ENCODE measurements at regions not wholly inside any gene's neighbourhood (a gene's known extent, or its start where the extent isn't known, plus 50 kb on each side); places are given as distances from the start of the nearest gene placed in this dataset.
"Not testable (repeated sequence)": the region's sequence is repeated elsewhere in the genome, so short reads cannot be mapped to it uniquely, and the experiment has no call there.

- DNase-seq (no peak), ATAC-seq (no peak)
- H3K27me3 ChIP-seq: no peaks in the 10 kb centered on the region
- H3K27ac ChIP-seq: no peak overlapping the region
- intact Hi-C loops (cut with DNase I; ENCODE audit: low total_unique reads) (no loop called here), in situ Hi-C loops (cut with MboI; ENCODE audit: low sequenced_read_pairs in 4 of 4) (no loop called here)
- no peaks in the 10 kb centered on the region for H3K4me1 ChIP-seq
- TF ChIP-seq CTCF (IDR thresholded peaks at IDR 0.05 in 4 of 5, conservative IDR thresholded peaks at IDR 0.05 in 1 of 5) (no peak), POLR2A (IDR thresholded peaks at IDR 0.05) (no peak)
- no peaks in the 10 kb centered on the region for H3K36me3 ChIP-seq
- H3K4me3 ChIP-seq: no peak overlapping the region
- H3K9me3 ChIP-seq: no peaks in the 10 kb centered on the region
Measured at GRCh38 chr2:220377482-220378155, 750.2 kb downstream of the SLC4A3 start.

- H3K9me3 ChIP-seq; ATAC-seq; H3K27me3 ChIP-seq; H3K4me3 ChIP-seq; DNase-seq; intact Hi-C loops (cut with DNase I; ENCODE audit: low total_unique reads); in situ Hi-C loops (cut with MboI; ENCODE audit: low sequenced_read_pairs in 4 of 4); H3K27ac ChIP-seq; H3K36me3 ChIP-seq; H3K4me1 ChIP-seq: not testable (repeated sequence)
Measured at GRCh38 chr2:220387758-220388157, 760.3 kb downstream of the SLC4A3 start.

- no peaks in the 10 kb centered on the region for H3K4me1 ChIP-seq
- no peak overlapping the region for H3K27ac ChIP-seq
- H3K9me3 ChIP-seq: no peaks in the 10 kb centered on the region
- ATAC-seq (no peak), DNase-seq (no peak)
- no peaks in the 10 kb centered on the region for H3K36me3 ChIP-seq
- TF ChIP-seq POLR2A (IDR thresholded peaks at IDR 0.05) (no peak), CTCF (IDR thresholded peaks at IDR 0.05 in 4 of 5, conservative IDR thresholded peaks at IDR 0.05 in 1 of 5) (no peak)
- intact Hi-C loops (cut with DNase I; ENCODE audit: low total_unique reads) (no loop called here), in situ Hi-C loops (cut with MboI; ENCODE audit: low sequenced_read_pairs in 4 of 4) (no loop called here)
- H3K4me3 ChIP-seq: no peak overlapping the region
- no peaks in the 10 kb centered on the region for H3K27me3 ChIP-seq
Measured at GRCh38 chr2:220393711-220394110, 766.3 kb downstream of the SLC4A3 start.

GRCh38 chr2:220394433-220394832 lies 767.0 kb downstream of the SLC4A3 start:
- TF ChIP-seq CTCF (IDR thresholded peaks at IDR 0.05 in 4 of 5, conservative IDR thresholded peaks at IDR 0.05 in 1 of 5) (no peak), POLR2A (IDR thresholded peaks at IDR 0.05) (no peak)
- Histone ChIP-seq H3K36me3 (no peaks in the 10 kb centered on the region), H3K4me3 (no peak overlapping the region), H3K4me1 (no peaks in the 10 kb centered on the region), H3K27me3 (no peaks in the 10 kb centered on the region), H3K27ac (no peak overlapping the region), H3K9me3 (no peaks in the 10 kb centered on the region)
- DNase-seq: no peak
- in situ Hi-C loops (cut with MboI; ENCODE audit: low sequenced_read_pairs in 4 of 4) (no loop called here), intact Hi-C loops (cut with DNase I; ENCODE audit: low total_unique reads) (no loop called here)
- ATAC-seq: no peak

- TF ChIP-seq POLR2A (IDR thresholded peaks at IDR 0.05) (no peak), CTCF (IDR thresholded peaks at IDR 0.05 in 4 of 5, conservative IDR thresholded peaks at IDR 0.05 in 1 of 5) (no peak)
- Histone ChIP-seq H3K4me1 (no peaks in the 10 kb centered on the region), H3K9me3 (no peaks in the 10 kb centered on the region), H3K27me3 (no peaks in the 10 kb centered on the region), H3K27ac (no peak overlapping the region), H3K4me3 (no peak overlapping the region), H3K36me3 (no peaks in the 10 kb centered on the region)
- DNase-seq (no peak), ATAC-seq (no peak)
- intact Hi-C loops (cut with DNase I; ENCODE audit: low total_unique reads) (no loop called here), in situ Hi-C loops (cut with MboI; ENCODE audit: low sequenced_read_pairs in 4 of 4) (no loop called here)
Measured at GRCh38 chr2:220396287-220396686, 768.9 kb downstream of the SLC4A3 start.

Data from gastrocnemius medialis (tissue), 4 donors.